HCT116 (cell line): ENCODE measurements at regions not wholly inside any gene's neighbourhood (a gene's known extent, or its start where the extent isn't known, plus 50 kb on each side); places are given as distances from the start of the nearest gene placed in this dataset.

Experiments used
- ATAC-seq: fragments of 200-7000 bp; cut with Tn5 transposase; 2 replicates; pipeline ENCODE4 v1.9.1; 2020; ENCODE audit warnings: mild to moderate bottlenecking, moderate library complexity
- BruUV-seq: library from RNA; stranded (reverse); fragments of 400-500 nt; replicated peaks from 2 replicates; lab custom pipeline; 2021; lab: Mats Ljungman, UMichigan
- CTCF ChIA-PET: fragments of 300-600 bp; sonication (Branson Sonifier 250); formaldehyde crosslinking; loops from one replicate; lab custom pipeline; 2021; ENCODE audit warnings: antibody characterized with exemption; lab: Charles Lee
- POLR2A ChIA-PET: fragments of 300-600, 350-600 bp; sonication (Branson Sonifier 250); formaldehyde crosslinking; loops from one replicate; lab custom pipeline; 2021; ENCODE audit warnings: antibody characterized with exemption; lab: Charles Lee
- RAD21 ChIA-PET, 2 experiments: fragments of 300-600 bp; sonication (Branson Sonifier 250); formaldehyde crosslinking; loops; one replicate each; lab custom pipeline; 2023; ENCODE audit warnings: low total read pairs in 2 of 2; ENCODE audit not compliant: uncharacterized antibody in 2 of 2, unreplicated experiment in 2 of 2, low non-redundant PET in 1 of 2; lab: Charles Lee
- DNase-seq: peaks from one replicate; pipeline ENCODE4 v3.0.0-alpha.2; 2010; ENCODE audit warnings: low read depth, low spot score
- H2AFZ ChIP-seq: fragments of 200-600 bp; shearing (Covaris generic), sonication (generic); 2 replicates; pipeline ENCODE4 v1.6.1; 2017; ENCODE audit warnings: low read depth, mixed run types, mixed read lengths, antibody characterized with exemption, low read length; ENCODE audit not compliant: poor library complexity, severe bottlenecking
- H3K27ac ChIP-seq: 2 replicates; pipeline ENCODE4 v1.5.1; 2012; ENCODE audit warnings: low read depth, low read length
- H3K27me3 ChIP-seq: fragments of 200-600 bp; sonication (generic); 2 replicates; pipeline ENCODE4 v1.6.1; 2016; ENCODE audit warnings: mixed run types, low read length, mixed read lengths; ENCODE audit not compliant: insufficient read depth
- H3K36me3 ChIP-seq, 2 experiments: fragments of 200-500 bp in 1 of 2; fragments of 200-600 bp in 1 of 2; sonication (Bioruptor generic) in 1 of 2; sonication (generic) in 1 of 2; 2 replicates each; pipeline versions ENCODE4 v1.5.1 to v1.6.1; 2014 to 2016; ENCODE audit warnings: low read length in 2 of 2, inconsistent platforms in 1 of 2, mixed read lengths in 1 of 2, mixed run types in 1 of 2; ENCODE audit not compliant: insufficient read depth in 2 of 2, control insufficient read depth in 1 of 2
- H3K4me1 ChIP-seq, 2 experiments: fragments of 200-600 bp in 1 of 2; sonication (generic) in 1 of 2; 2 replicates each; pipeline versions ENCODE4 v1.5.1 to v1.6.1; 2012 to 2017; ENCODE audit warnings: low read length in 2 of 2, inconsistent platforms in 1 of 2, mild to moderate bottlenecking in 1 of 2, mixed read lengths in 1 of 2, mixed run types in 1 of 2, moderate library complexity in 1 of 2; ENCODE audit not compliant: insufficient read depth in 2 of 2, control insufficient read depth in 1 of 2
- H3K4me2 ChIP-seq: fragments of 200-600 bp; sonication (generic); 2 replicates; pipeline ENCODE4 v1.6.1; 2017; ENCODE audit warnings: mixed run types, low read length, mixed read lengths
- H3K4me3 ChIP-seq, 2 experiments: fragments of 200-600 bp in 1 of 2; sonication (generic) in 1 of 2; replicated peaks in 1 of 2; 2 replicates each; pipeline ENCODE4 v1.5.1; 2011 to 2016; ENCODE audit warnings: low read length in 2 of 2, control low read depth in 1 of 2, low read depth in 1 of 2, mild to moderate bottlenecking in 1 of 2, mixed read lengths in 1 of 2, mixed run types in 1 of 2
- H3K79me2 ChIP-seq: fragments of 200-600 bp; sonication (generic); 2 replicates; pipeline ENCODE4 v1.6.1; 2017; ENCODE audit warnings: mild to moderate bottlenecking, mixed run types, low read length, moderate library complexity, mixed read lengths; ENCODE audit not compliant: insufficient read depth
- H3K9ac ChIP-seq: fragments of 200-600 bp; sonication (generic); 2 replicates; pipeline ENCODE4 v1.6.1; 2016; ENCODE audit warnings: low read length, mixed read lengths
- H3K9me2 ChIP-seq: fragments of 200-600 bp; sonication (generic), shearing (Covaris generic); 2 replicates; pipeline ENCODE4 v1.6.1; 2017; ENCODE audit warnings: mixed run types, mild to moderate bottlenecking, moderate library complexity; ENCODE audit not compliant: insufficient read depth
- H3K9me3 ChIP-seq, 2 experiments: fragments of 200-500 bp in 1 of 2; fragments of 200-600 bp in 1 of 2; sonication (Bioruptor generic) in 1 of 2; sonication (generic) in 1 of 2; 2 replicates each; pipeline ENCODE4 v1.6.1; 2014 to 2017; ENCODE audit warnings: low read length in 2 of 2, mixed read lengths in 2 of 2, inconsistent platforms in 1 of 2, low read depth in 1 of 2, mild to moderate bottlenecking in 1 of 2, mixed run types in 1 of 2, moderate library complexity in 1 of 2; ENCODE audit not compliant: control insufficient read depth in 1 of 2, insufficient read depth in 1 of 2
- H4K20me1 ChIP-seq: fragments of 200-600 bp; sonication (generic), shearing (Covaris generic); 2 replicates; pipeline ENCODE4 v1.6.1; 2017; ENCODE audit warnings: mixed run types, mild to moderate bottlenecking, moderate library complexity; ENCODE audit not compliant: insufficient read depth
- MAX ChIP-seq: IDR thresholded peaks from 2 replicates; pipeline ENCODE4 v1.6.1; 2012
- REST ChIP-seq: IDR thresholded peaks from 2 replicates; pipeline ENCODE4 v1.6.1; 2012; ENCODE audit warnings: low read depth
- SP1 ChIP-seq: IDR thresholded peaks from 2 replicates; pipeline ENCODE4 v1.6.1; 2012; ENCODE audit warnings: low read depth
- YY1 ChIP-seq: IDR thresholded peaks from 2 replicates; pipeline ENCODE4 v1.6.1; 2011; ENCODE audit warnings: low read length, low read depth, moderate library complexity, mild to moderate bottlenecking; ENCODE audit not compliant: insufficient replicate concordance; ENCODE audit errors: extremely low read depth
- ZBTB33 ChIP-seq: IDR thresholded peaks from 2 replicates; pipeline ENCODE4 v1.6.1; 2011; ENCODE audit warnings: mild to moderate bottlenecking, low read length, moderate library complexity; ENCODE audit not compliant: insufficient replicate concordance; ENCODE audit errors: extremely low read depth
- intact Hi-C: fragments of 100-400 bp; cut with micrococcal nuclease; formaldehyde crosslinking; loops from 2 replicates; pipeline ENCODE4 v1.10.0; 2022

- Histone ChIP-seq H3K36me3 (no peaks in the 10 kb centered on the region), H3K4me2 (no peak overlapping the region), H3K9me3 (no peaks in the 10 kb centered on the region), H4K20me1 (no peaks in the 10 kb centered on the region), H3K27ac (no peak overlapping the region), H3K9me2 (no peaks in the 10 kb centered on the region), H2AFZ (no peak overlapping the region), H3K4me1 (no peaks in the 10 kb centered on the region), H3K9ac (no peak overlapping the region), H3K4me3 (no peak overlapping the region), H3K27me3 (no peaks in the 10 kb centered on the region), H3K79me2 (no peaks in the 10 kb centered on the region)
- ATAC-seq (no peak), DNase-seq (no peak)
- POLR2A ChIA-PET, result no interaction called here
- RAD21 ChIA-PET, result no interaction called here
- intact Hi-C loops, result no loop called here
- CTCF ChIA-PET, result interaction anchor here (1.2 to 1.5 kb wide), 2 partner anchors 13 to 44 kb away, joined by 4 to 6 read pairs; no protein-coding TSS in a partner anchor
- BruUV-seq, result no TSS peak
- TF ChIP-seq SP1, result no peak
- no peak for TF ChIP-seq REST
- no peak for TF ChIP-seq MAX
- TF ChIP-seq YY1, result no peak
- no peak for TF ChIP-seq ZBTB33
Observed at GRCh38 chr13:31923134-31923763, 108.3 kb upstream of the FRY start.
